HG02678 (cell line): ENCODE measurements at regions not wholly inside any gene's neighbourhood (a gene's known extent, or its start where the extent isn't known, plus 50 kb on each side); places are given as distances from the start of the nearest gene placed in this dataset.
"Not testable (repeated sequence)": the region's sequence is repeated elsewhere in the genome, so short reads cannot be mapped to it uniquely, and the experiment has no call there.

Experiments used
- ATAC-seq: cut with Tn5 transposase; IDR thresholded peaks from one replicate; pipeline ENCODE4 v1.9.1; 2021; ENCODE audit warnings: mild to moderate bottlenecking, moderate library complexity; ENCODE audit not compliant: unreplicated experiment

DNA sequence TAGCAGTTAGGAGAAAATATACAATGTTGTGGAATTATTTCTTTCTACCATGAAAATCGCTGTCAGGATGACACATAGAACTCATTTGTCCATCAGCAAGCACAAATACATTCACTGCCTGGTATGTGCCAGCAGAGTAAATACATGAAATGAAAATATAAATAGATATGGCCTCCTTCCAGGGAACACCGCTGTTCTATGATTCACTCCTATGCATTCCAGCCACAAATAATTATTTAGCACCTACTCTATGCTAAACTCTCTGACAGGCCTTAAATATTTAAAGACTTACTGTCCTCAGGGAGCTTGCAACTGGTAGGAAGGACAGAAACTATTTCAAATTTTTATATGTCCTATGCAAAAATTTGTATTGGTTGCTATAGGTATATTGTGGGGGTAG, 975.0 kb upstream of the NCAM2 start:
- ATAC-seq = no peak

DNA sequence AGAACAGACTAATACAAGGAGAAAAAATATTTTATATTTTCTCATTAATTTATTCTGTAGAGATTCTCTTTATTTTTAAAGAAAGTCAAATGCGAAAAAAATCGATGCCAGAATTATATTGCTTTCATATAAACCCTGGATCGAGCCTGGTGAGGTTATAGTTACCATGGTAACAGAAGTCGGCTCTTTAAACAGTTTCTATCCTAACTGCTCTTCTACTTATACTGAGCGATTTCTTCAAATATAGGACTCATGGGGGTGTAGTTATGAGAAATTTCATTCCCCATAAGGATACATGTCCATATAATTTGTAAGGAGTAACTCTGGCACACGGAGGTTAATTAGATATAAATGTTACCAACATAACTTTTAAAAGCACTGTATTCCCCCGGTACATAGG, 973.5 kb upstream of the NCAM2 start:
- ATAC-seq = no peak

- ATAC-seq = no peak
Measured at GRCh38 chr21:20026543-20026942, 971.7 kb upstream of the NCAM2 start.

DNA sequence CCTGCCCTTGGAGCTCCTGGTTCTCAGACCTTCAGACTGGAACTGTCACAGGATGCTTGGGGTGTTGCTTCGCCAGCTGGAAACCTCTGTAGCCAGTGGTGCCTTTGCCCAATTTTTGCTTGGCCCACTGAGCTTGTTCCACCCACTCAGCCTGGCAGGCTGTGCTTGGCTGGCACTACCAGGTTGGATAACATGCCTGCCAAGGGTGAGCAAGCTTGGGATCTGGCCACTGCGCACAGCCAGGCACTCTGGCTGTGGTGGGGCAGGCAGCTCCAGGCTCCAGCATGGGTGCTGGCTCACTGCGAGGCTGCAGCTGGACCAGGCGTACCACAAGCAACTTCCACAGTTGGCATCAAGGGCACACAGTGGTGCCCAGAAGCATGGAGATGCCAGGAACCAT, 967.8 kb upstream of the NCAM2 start:
- ATAC-seq = no peak

DNA sequence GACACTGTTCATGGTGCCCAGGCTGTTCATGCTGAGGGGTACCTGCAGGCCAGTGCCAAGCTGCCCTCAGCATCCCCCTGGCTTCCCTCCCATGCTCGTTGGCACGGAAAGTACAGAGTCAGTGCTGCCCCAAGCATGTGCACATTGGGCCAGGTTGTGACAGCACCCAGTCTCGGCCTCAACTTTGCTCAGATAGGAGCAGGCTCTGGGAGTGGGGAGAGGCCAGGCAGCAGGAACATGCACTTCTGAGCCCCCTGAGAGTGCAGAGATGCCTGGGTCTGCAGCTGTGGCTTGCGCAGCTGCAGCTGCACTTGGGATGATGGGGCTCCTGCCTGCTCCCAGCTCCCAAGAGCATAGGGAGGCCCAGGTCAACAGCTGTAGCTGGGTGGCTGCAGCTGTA, 966.4 kb upstream of the NCAM2 start:
- ATAC-seq = no peak

DNA sequence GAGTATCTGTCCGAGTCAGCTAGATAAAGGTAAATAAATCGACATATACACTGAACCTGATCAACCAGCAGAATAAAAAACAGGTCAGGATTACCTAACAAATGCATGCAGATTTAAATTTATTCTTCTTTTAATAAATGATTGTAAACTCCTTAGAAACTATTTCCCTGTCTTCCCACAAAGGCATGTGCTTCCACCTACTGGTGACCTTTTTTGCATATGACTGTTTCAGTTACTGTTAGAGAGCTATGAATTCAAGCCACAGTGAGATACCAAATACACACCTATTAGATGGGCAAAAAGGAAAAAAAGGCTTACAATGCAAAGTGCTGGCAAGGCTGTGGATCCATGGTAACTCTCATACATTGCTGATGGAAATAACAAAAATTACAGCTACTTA, 957.4 kb upstream of the NCAM2 start:
- ATAC-seq = no peak

DNA sequence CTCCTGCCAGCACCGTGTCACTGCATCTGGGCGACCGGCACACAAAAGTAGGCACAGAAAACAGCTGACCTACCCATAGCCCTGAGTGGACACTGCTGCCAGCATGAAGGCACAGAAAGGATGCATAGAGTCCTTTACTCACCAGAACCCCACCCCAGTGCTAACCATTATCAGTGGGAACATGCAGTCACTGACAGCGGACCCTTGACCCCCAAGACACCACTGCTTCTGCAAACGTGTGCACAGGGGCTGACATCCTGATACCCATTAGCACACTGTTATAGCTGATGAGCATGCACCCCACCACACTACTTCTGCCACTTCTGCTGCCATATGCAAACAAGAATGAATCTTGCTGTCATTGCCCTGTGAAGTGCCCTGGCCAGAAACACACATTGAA, 953.0 kb upstream of the NCAM2 start:
- ATAC-seq = no peak

- ATAC-seq = not testable (repeated sequence)
Measured at GRCh38 chr21:20048130-20048837, 949.9 kb upstream of the NCAM2 start.

- ATAC-seq = no peak
Measured at GRCh38 chr21:20083336-20083735, 914.9 kb upstream of the NCAM2 start.

- no peak for ATAC-seq
Measured at GRCh38 chr21:20083925-20084324, 914.3 kb upstream of the NCAM2 start.

DNA sequence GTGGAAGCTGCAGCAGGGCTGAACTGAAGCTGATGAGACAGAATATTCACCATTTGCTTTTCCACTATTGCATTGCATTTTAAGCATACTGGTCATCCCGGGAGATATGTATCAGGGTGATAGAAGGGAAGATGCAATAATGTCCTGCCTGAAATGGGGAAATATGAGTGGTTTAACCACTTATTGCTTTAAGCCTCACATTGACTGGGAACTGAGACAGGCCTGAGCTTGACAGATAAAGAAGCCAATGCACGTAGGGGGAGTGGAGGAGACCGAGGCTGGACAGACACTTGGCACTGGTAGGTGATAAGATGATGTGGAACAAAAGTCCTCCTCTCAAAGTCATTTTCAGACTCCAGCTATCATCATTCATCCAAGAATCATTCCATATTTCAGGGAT, 911.7 kb upstream of the NCAM2 start:
- no peak for ATAC-seq

- no peak for ATAC-seq
Measured at GRCh38 chr21:20106368-20106767, 891.8 kb upstream of the NCAM2 start.

DNA sequence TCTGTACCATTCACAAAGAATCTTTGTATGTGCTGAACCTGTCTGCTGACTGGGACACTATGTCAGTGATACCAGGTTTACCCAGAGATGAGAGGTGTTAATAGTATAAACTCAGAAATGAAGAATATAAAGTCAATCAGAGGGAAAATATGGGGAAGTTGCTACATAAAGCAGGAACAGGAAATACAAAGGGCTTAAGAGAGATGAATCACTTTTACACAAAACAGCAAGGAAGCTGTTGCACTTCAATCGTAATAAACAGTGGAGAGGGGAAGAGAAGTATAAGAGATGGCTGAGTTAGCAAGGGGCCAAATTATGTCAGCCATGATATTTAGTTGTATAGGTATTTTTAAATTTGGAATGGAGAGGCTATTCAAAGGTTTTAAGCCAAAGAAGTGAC, 890.2 kb upstream of the NCAM2 start:
- ATAC-seq = no peak

DNA sequence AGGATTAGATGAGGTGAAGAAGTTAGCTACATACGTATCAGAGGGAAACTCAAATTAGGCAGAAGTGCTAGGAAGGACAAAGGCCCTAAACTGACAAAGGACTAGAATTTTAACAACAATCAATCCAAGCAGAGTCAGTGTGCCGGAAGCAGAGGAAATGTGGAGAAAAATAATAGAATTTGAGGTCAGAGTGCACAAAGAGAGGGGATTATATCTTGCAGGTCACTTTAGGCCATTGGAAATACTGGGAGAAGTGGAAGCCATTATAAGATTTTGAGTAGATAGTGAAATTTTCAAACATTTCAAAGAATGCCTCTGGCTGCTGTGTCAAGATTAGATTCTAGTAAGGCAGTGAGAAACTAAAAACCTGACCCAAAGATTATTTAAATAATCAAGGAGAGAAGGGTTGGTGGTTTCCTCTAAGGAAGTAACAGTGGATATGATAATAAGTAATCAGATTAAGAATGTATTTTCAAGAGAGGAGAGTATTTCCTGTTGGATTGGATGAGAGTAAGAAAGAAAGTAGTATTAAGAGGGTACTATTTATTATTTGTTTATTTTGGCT, 889.2 kb upstream of the NCAM2 start:
- no peak for ATAC-seq

DNA sequence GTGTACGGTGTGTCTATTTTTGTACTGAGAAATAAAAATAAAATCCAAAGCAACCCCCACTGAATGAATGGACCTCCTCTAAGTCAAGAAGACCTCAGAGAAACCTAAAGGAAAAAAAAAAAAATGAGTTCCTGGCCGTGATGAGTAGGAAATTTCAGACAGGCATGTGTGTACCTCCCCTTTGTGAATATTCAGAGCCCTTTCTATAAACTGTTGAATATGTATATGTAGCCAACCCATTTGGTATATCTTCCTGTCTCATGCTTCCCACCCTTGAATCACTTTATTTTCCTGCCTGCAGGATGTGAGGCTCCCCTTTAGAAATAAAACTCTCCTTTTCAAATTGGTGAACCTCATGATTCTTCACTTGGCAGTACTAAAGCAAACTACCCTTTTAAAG, 887.8 kb upstream of the NCAM2 start:
- ATAC-seq = no peak

DNA sequence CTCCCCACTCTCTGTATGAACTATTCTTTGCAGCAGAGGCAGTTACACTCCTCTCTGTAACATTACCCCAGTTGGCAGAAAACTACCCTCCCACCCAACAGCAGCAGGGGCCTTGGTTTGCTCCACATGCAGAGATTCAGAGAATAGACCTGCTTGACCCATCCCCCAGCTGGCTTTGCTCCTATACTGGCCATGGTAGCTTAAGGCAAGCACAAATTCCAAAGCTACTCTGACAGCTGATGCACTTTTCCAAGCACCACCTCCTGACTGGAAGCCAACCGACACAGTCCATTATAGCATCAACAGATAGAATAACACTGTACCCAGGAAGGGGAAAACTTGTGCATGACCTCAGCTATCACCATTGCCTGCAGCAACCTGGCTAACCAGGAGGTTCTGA, 846.5 kb upstream of the NCAM2 start:
- no peak for ATAC-seq

DNA sequence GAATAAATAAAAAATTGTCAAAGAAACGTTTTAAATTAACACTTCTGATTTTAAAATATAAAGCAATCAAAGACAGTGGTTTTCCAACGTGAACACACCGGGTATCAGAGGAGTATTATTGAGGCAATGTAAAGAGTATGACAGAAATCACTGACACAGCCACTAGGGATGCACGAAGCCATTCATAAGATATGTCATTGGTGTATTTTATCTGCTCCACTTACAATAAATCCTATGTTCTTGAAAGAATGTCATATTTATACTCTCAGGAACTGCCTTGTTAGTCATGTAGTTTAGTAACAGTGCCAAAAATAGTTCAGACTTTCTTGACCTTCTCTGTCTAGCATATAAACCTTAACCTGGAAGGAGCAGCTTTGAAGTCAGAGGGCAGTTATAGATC, 835.0 kb upstream of the NCAM2 start:
- no peak for ATAC-seq

- ATAC-seq = no peak
Measured at GRCh38 chr21:20167059-20167458, 831.1 kb upstream of the NCAM2 start.

DNA sequence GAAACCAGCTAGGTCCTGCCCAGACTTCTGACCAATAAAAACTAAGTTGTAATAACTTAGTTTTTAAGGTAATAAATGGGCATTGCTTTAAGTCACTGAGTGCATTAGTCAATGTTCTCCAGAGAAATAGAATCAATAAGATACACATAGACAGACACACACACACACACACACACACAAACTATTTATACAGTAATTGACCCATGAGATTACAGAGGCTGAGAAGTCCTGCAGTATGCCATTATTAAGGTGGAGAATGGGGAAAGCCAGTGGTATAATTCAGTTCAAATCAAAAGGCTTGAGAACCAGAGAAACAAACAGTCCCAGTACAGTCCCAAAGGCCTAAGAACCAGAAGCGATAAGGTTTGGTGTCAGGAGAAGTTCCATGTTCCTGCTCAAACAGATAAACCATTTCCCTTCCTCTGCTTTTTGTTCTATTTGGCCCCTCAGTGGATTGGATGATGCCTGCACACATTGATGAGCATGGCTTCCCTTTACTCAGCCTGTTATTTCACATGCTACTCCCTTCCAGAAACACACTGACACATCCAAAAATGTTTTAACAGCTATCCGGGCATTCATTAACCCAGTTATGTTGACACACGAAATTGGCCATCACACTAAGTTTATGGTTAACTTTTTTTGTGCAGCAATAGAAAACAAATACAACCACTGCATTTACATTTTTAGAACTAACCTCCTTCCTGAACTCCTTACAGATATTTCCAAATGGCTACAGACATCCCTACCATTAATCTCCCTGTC, 828.2 kb upstream of the NCAM2 start:
- no peak for ATAC-seq

DNA sequence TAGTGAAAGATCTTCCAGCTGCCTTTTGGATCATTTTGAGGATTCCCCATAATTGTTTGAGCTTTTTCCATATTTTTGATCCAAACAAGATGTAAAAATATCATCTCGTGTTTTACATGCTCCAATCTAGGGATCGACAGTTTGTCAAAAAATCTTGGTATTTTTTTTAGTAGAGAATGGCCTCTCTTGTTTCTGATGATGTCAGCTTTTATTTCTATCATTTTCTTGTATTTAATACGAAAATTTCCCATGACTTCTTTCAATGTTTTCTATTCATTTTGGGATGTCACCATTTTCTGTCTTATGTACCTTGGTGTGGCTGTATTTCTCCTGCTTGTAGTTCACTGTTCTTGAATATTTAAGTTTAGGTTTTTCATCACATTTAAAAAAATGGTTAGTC, 812.0 kb upstream of the NCAM2 start:
- no peak for ATAC-seq

GRCh38 chr21:20187028-20187427, 811.2 kb upstream of the NCAM2 start:
- ATAC-seq = no peak

DNA sequence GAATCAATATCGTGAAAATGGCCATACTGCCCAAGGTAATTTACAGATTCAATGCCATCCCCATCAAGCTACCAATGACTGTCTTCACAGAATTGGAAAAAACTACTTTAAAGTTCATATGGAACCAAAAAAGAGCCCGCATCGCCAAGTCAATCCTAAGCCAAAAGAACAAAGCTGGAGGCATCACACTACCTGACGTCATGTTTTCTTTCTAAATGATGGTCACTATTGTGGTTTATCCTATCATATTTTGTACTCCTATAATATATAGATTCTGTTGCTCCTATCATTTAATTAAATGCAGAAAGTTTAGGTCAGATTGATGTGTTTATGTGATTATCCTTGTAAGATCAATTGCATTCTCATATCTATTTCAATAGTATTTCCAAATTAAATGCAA, 796.9 kb upstream of the NCAM2 start:
- not testable (repeated sequence) for ATAC-seq
